Astrocyte (in vitro differentiated cells and primary cell): ENCODE measurements at regions not wholly inside any gene's neighbourhood (a gene's known extent, or its start where the extent isn't known, plus 50 kb on each side); places are given as distances from the start of the nearest gene placed in this dataset.

Experiments
- DNase-seq: peaks from one replicate; pipeline ENCODE4 v3.0.0-alpha.2; 2010; ENCODE audit warnings: low read depth
- FAIRE-seq: peaks from 2 replicates; lab custom pipeline; 2011; peaks lifted over from hg19 to GRCh38; lab: Jason Lieb, UNC
- H2AFZ ChIP-seq: 2 replicates; pipeline ENCODE4 v1.6.0; 2012; ENCODE audit warnings: low read depth, low read length, inconsistent platforms
- H3K27ac ChIP-seq: 2 replicates; pipeline ENCODE4 v1.5.1; 2011; ENCODE audit warnings: low read depth, low read length, inconsistent platforms
- H3K27me3 ChIP-seq: 2 replicates; pipeline ENCODE4 v1.6.0; 2011; ENCODE audit warnings: low read length, inconsistent platforms; ENCODE audit not compliant: insufficient read depth
- H3K36me3 ChIP-seq: 2 replicates; pipeline ENCODE4 v1.5.1; 2011; ENCODE audit warnings: low read length, inconsistent platforms; ENCODE audit not compliant: insufficient read depth
- H3K4me1 ChIP-seq: 2 replicates; pipeline ENCODE4 v1.5.1; 2011; ENCODE audit warnings: low read length, inconsistent platforms; ENCODE audit not compliant: insufficient read depth
- H3K4me2 ChIP-seq: 2 replicates; pipeline ENCODE4 v1.6.0; 2012; ENCODE audit warnings: low read length, inconsistent platforms
- H3K4me3 ChIP-seq: 2 replicates; pipeline ENCODE4 v1.5.1; 2011; ENCODE audit warnings: low read depth, mild to moderate bottlenecking, low read length, inconsistent platforms; ENCODE audit not compliant: insufficient read depth
- H3K79me2 ChIP-seq: 2 replicates; pipeline ENCODE4 v1.6.0; 2012; ENCODE audit warnings: mild to moderate bottlenecking, low read length, inconsistent platforms; ENCODE audit not compliant: insufficient read depth
- H3K9ac ChIP-seq: 2 replicates; pipeline ENCODE4 v1.6.0; 2012; ENCODE audit warnings: mild to moderate bottlenecking, low read length, inconsistent platforms
- H3K9me3 ChIP-seq: 2 replicates; pipeline ENCODE4 v1.5.1; 2012; ENCODE audit warnings: low read depth, mild to moderate bottlenecking, low read length, inconsistent platforms; ENCODE audit not compliant: insufficient read depth
- H4K20me1 ChIP-seq: 2 replicates; pipeline ENCODE4 v1.6.0; 2012; ENCODE audit warnings: low read length, inconsistent platforms; ENCODE audit not compliant: insufficient read depth
- H3K27ac Mint-ChIP-seq: one replicate; pipeline ENCODE4 v1.8.0; 2021; ENCODE audit warnings: mild to moderate bottlenecking, mixed read lengths; ENCODE audit not compliant: unreplicated experiment
- H3K27me3 Mint-ChIP-seq: one replicate; pipeline ENCODE4 v1.8.0; 2021; ENCODE audit warnings: low read depth, mixed read lengths; ENCODE audit not compliant: unreplicated experiment
- H3K36me3 Mint-ChIP-seq: one replicate; pipeline ENCODE4 v1.8.0; 2021; ENCODE audit warnings: low read depth, mixed read lengths; ENCODE audit not compliant: unreplicated experiment
- H3K4me1 Mint-ChIP-seq: one replicate; pipeline ENCODE4 v1.8.0; 2021; ENCODE audit warnings: low read depth, mixed read lengths; ENCODE audit not compliant: unreplicated experiment
- H3K4me3 Mint-ChIP-seq: one replicate; pipeline ENCODE4 v1.8.0; 2021; ENCODE audit warnings: mild to moderate bottlenecking, moderate library complexity, mixed read lengths; ENCODE audit not compliant: unreplicated experiment
- H3K9me3 Mint-ChIP-seq: one replicate; pipeline ENCODE4 v1.8.0; 2021; ENCODE audit warnings: mild to moderate bottlenecking, mixed read lengths; ENCODE audit not compliant: unreplicated experiment
- CTCF ChIP-seq: IDR thresholded peaks from 2 replicates; pipeline ENCODE4 v1.5.1; 2011; ENCODE audit warnings: low read depth, mild to moderate bottlenecking, inconsistent platforms, low read length, moderate library complexity; ENCODE audit not compliant: insufficient read depth
- EZH2 ChIP-seq: IDR thresholded peaks from 2 replicates; pipeline ENCODE4 v1.6.1; 2012; ENCODE audit warnings: mild to moderate bottlenecking, low read length, inconsistent platforms; ENCODE audit not compliant: insufficient read depth

DNA sequence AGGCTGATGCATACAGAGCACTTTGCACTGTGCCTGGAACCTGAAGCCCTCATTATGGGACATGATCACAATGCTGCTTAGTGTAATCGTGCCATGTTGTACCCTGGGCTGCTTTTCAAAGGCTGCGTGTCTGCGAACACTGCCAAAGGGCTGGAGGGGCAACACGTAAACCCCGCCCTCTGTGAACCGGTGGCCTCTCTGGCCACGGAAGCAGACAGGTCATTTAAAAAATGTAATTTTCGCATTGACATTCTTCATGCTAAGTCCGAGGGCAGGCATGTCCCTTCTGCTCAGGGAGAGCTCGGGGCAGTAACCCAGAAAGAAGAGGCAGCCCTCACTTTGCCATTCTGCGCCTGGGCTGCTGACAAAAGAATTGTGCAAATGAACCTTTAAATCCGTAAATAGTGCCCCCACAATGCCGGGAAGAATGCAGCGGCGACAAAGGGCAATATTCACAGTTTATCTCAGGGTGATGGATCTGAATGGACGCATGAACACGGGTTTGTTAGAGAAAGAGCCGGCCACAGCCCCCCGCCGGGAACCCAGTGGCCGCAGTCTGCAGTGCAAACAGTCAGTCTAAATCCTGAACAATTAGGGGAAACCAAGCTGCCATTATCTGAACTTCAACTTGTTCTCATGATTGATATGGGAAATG is 226.1 kb downstream of the MYCN start:
- H3K36me3 ChIP-seq: no peaks in the 10 kb centered on the region
- H3K27ac ChIP-seq: no peak overlapping the region
- DNase-seq (no peak), FAIRE-seq (no peak)
- TF ChIP-seq CTCF (no peak), EZH2 (no peak)
- Mint-ChIP-seq H3K27me3 (peaks cover 42% of the 10 kb centered on the region), H3K4me3 (no peak overlapping the region), H3K9me3 (peaks cover 3% of the 10 kb centered on the region), H3K27ac (no peak overlapping the region), H3K4me1 (peaks cover 6% of the 10 kb centered on the region), H3K36me3 (no peaks in the 10 kb centered on the region)
- H4K20me1 ChIP-seq: no peaks in the 10 kb centered on the region
- no peak overlapping the region for H2AFZ ChIP-seq
- no peaks in the 10 kb centered on the region for H3K4me1 ChIP-seq
- no peaks in the 10 kb centered on the region for H3K27me3 ChIP-seq
- no peaks in the 10 kb centered on the region for H3K79me2 ChIP-seq
- peak overlapping the region; percentile 32 for H3K4me2 ChIP-seq
- no peak overlapping the region for H3K4me3 ChIP-seq
- peaks cover 11% of the 10 kb centered on the region for H3K9me3 ChIP-seq
- no peak overlapping the region for H3K9ac ChIP-seq

DNA sequence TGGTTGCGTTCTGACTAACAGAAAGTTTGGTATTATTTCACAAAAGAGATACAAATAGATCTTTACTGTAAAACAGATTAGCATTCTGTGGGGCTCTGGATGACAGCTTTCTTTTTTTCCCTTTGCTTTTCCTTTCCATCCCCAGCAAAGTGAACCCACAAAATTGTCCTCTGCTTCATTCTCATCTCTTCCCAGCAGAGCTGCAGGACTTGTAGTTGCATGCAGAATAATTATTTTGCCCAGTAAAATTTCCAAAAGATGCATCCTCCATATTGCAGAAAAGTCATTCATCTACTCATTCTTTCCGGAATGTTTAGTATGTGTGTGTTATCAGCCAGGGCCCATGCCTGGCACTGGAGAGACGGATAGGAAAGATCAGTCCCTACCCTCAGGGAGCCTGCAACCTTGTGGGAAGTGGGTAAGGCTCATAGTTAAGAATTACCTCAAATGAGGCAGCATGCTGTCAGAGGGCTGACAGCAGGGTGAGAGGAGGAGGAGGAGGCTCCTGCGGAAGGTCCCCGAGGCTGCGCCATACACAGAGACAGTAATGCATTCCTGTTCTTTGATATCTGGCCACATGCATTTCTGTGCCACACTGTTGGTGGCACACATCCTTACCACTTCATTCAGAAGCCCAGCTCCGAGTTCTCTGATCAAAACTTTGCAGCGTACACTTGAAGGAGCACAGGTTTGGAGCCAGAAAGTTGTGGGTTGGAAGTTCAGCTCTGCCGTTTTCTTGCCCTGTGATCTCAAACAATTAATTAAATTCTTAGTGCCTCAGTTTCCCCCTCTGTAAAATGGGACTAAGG is 225.4 kb downstream of the MYCN start:
- Histone ChIP-seq H4K20me1 (no peaks in the 10 kb centered on the region), H3K4me3 (no peak overlapping the region), H2AFZ (no peak overlapping the region), H3K4me1 (no peaks in the 10 kb centered on the region), H3K4me2 (no peak overlapping the region), H3K9me3 (peaks cover 11% of the 10 kb centered on the region), H3K79me2 (no peaks in the 10 kb centered on the region), H3K9ac (no peak overlapping the region), H3K27me3 (no peaks in the 10 kb centered on the region), H3K36me3 (no peaks in the 10 kb centered on the region), H3K27ac (no peak overlapping the region)
- FAIRE-seq: no peak
- no peak overlapping the region for H3K4me3 Mint-ChIP-seq
- H3K27ac Mint-ChIP-seq: no peak overlapping the region
- no peaks in the 10 kb centered on the region for H3K36me3 Mint-ChIP-seq
- peaks cover 6% of the 10 kb centered on the region for H3K4me1 Mint-ChIP-seq
- peaks cover 41% of the 10 kb centered on the region for H3K27me3 Mint-ChIP-seq
- H3K9me3 Mint-ChIP-seq: peaks cover 4% of the 10 kb centered on the region
- TF ChIP-seq EZH2: no peak
- no peak for TF ChIP-seq CTCF
- no peak for DNase-seq
